ENCODE measurements at regions not wholly inside any gene's neighbourhood (a gene's known extent, or its start where the extent isn't known, plus 50 kb on each side); places are given as distances from the start of the nearest gene placed in this dataset.

DNA sequence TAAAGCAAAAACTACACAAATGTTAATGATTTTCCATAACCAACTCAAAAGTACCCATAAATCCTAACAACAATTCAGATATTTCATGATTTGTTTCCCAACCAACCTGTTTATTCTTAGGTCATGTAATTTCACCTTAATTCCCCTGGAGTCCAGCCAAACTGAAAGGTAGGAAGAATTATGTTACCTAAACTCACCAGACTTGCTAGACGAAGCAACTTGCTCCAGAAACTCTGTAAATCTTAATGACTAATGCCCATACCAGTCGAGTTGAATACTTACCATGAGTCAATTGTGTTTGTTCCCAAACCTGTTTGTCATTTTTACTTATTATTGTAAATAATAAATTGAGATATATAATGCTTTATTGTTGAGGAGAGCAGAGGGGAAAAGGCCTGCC is 1030.0 kb downstream of the TBL1XR1 start:
- DNase-seq (ENCODE audit: low read depth): no peak
- no peak overlapping the region for H3K4me3 ChIP-seq (ENCODE audit: low read depth, low read length)
- TF ChIP-seq CTCF (IDR thresholded peaks at IDR 0.05; ENCODE audit: low read depth, low read length, missing control alignments): no peak

DNA sequence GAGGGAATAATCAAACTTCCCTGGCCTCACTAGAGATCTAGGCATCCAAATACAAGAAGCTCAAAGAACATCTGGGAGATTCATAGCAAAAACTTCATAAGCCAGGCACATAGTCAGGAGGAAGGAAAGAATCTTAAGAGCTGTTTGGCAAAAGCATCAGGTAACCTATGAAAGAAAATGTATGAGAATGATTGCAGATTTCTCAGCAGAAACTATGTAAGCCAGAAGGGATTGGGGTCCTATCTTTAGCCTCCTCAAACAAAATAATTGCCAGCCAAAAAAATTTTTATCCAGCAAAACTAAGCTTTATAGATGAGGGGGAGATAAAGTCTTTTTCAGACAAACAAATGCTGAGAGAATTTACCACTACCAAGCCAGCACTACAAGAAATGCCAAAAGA is 1036.3 kb downstream of the TBL1XR1 start:
- no peak overlapping the region for H3K4me3 ChIP-seq (ENCODE audit: low read depth, low read length)
- TF ChIP-seq CTCF (IDR thresholded peaks at IDR 0.05; ENCODE audit: low read depth, low read length, missing control alignments): no peak
- DNase-seq (ENCODE audit: low read depth): no peak

- no peak for DNase-seq (ENCODE audit: low read depth)
- H3K4me3 ChIP-seq (ENCODE audit: low read depth, low read length): no peak overlapping the region
- no peak for TF ChIP-seq CTCF (IDR thresholded peaks at IDR 0.05; ENCODE audit: low read depth, low read length, missing control alignments)
Measured at GRCh38 chr3:176159796-176160195, 1037.5 kb downstream of the TBL1XR1 start.

DNA sequence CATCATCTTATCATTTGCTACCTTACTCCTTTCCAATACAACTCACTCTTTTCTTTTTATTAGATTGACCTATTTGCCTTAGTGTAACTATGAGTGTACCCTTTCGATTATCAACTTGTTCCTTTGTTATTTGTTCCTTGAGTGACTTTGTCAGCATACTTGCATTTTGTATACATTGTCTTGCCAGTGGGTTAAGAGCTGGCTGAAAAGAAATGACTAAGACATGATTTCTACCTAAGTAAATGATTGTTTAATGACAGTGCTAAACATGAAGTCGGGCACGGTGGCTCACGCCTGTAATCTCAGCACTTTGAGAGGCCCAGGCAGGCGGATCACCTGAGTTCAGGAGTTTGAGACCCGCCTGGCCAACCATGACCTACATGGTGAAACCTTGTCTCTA is 1042.3 kb downstream of the TBL1XR1 start:
- TF ChIP-seq CTCF (IDR thresholded peaks at IDR 0.05; ENCODE audit: low read depth, low read length, missing control alignments): no peak
- DNase-seq (ENCODE audit: low read depth): no peak
- H3K4me3 ChIP-seq (ENCODE audit: low read depth, low read length): no peak overlapping the region

GRCh38 chr3:176149567-176149966 is 1047.7 kb downstream of the TBL1XR1 start:
- no peak for TF ChIP-seq CTCF (IDR thresholded peaks at IDR 0.05; ENCODE audit: low read depth, low read length, missing control alignments)
- DNase-seq (ENCODE audit: low read depth): no peak
- no peak overlapping the region for H3K4me3 ChIP-seq (ENCODE audit: low read depth, low read length)

- no peak for DNase-seq (ENCODE audit: low read depth)
- TF ChIP-seq CTCF (IDR thresholded peaks at IDR 0.05; ENCODE audit: low read depth, low read length, missing control alignments): no peak
- no peak overlapping the region for H3K4me3 ChIP-seq (ENCODE audit: low read depth, low read length)
Measured at GRCh38 chr3:176147251-176147650, 1050.0 kb downstream of the TBL1XR1 start.

GRCh38 chr3:176141837-176142236 is 1055.4 kb downstream of the TBL1XR1 start:
- DNase-seq (ENCODE audit: low read depth): no peak
- no peak overlapping the region for H3K4me3 ChIP-seq (ENCODE audit: low read depth, low read length)
- TF ChIP-seq CTCF (IDR thresholded peaks at IDR 0.05; ENCODE audit: low read depth, low read length, missing control alignments): no peak

All from GM12864 (cell line).